ENCODE measurements at regions not wholly inside any gene's neighbourhood (a gene's known extent, or its start where the extent isn't known, plus 50 kb on each side); places are given as distances from the start of the nearest gene placed in this dataset.

- no peak for DNase-seq
- no peaks in the 10 kb centered on the region for H3K36me3 ChIP-seq
- H3K4me3 ChIP-seq, result no peak overlapping the region
- H3K9me3 ChIP-seq, result no peaks in the 10 kb centered on the region
- H3K27me3 ChIP-seq, result no peaks in the 10 kb centered on the region
These were observed 553.7 kb downstream of the TAFA4 start for GRCh38 chr3:68378631-68379030.

- DNase-seq, result no peak
- no peaks in the 10 kb centered on the region for H3K27me3 ChIP-seq
- no peaks in the 10 kb centered on the region for H3K9me3 ChIP-seq
- no peak overlapping the region for H3K4me3 ChIP-seq
- no peaks in the 10 kb centered on the region for H3K36me3 ChIP-seq
These were observed 558.6 kb downstream of the TAFA4 start for GRCh38 chr3:68373727-68374126.

GRCh38 chr3:68363796-68364195, 568.6 kb downstream of the TAFA4 start:
- H3K9me3 ChIP-seq, result no peaks in the 10 kb centered on the region
- no peak for DNase-seq
- H3K4me3 ChIP-seq, result no peak overlapping the region
- H3K36me3 ChIP-seq, result no peaks in the 10 kb centered on the region
- H3K27me3 ChIP-seq, result no peaks in the 10 kb centered on the region

- H3K9me3 ChIP-seq, result no peaks in the 10 kb centered on the region
- no peaks in the 10 kb centered on the region for H3K27me3 ChIP-seq
- H3K36me3 ChIP-seq, result no peaks in the 10 kb centered on the region
- H3K4me3 ChIP-seq, result no peak overlapping the region
- no peak for DNase-seq
These were observed 571.9 kb downstream of the TAFA4 start for GRCh38 chr3:68360492-68360891.

GRCh38 chr3:68345781-68346180, 586.6 kb downstream of the TAFA4 start:
- no peak for DNase-seq
- no peak overlapping the region for H3K4me3 ChIP-seq
- H3K9me3 ChIP-seq, result no peaks in the 10 kb centered on the region
- no peaks in the 10 kb centered on the region for H3K27me3 ChIP-seq
- H3K36me3 ChIP-seq, result no peaks in the 10 kb centered on the region

- no peaks in the 10 kb centered on the region for H3K27me3 ChIP-seq
- H3K4me3 ChIP-seq, result no peak overlapping the region
- no peaks in the 10 kb centered on the region for H3K36me3 ChIP-seq
- no peaks in the 10 kb centered on the region for H3K9me3 ChIP-seq
- DNase-seq, result no peak
These were observed 589.9 kb downstream of the TAFA4 start for GRCh38 chr3:68342426-68342825.

- no peaks in the 10 kb centered on the region for H3K27me3 ChIP-seq
- no peaks in the 10 kb centered on the region for H3K36me3 ChIP-seq
- no peak overlapping the region for H3K4me3 ChIP-seq
- no peaks in the 10 kb centered on the region for H3K9me3 ChIP-seq
- DNase-seq, result no peak
These were observed 596.3 kb downstream of the TAFA4 start for GRCh38 chr3:68336042-68336441.

GRCh38 chr3:68334367-68334986, 597.9 kb downstream of the TAFA4 start:
- Histone ChIP-seq H3K36me3 (no peaks in the 10 kb centered on the region), H3K27me3 (no peaks in the 10 kb centered on the region), H3K9me3 (no peaks in the 10 kb centered on the region), H3K4me3 (no peak overlapping the region)
- no peak for DNase-seq

GRCh38 chr3:68328049-68328448, 604.3 kb downstream of the TAFA4 start:
- Histone ChIP-seq H3K36me3 (no peaks in the 10 kb centered on the region), H3K4me3 (no peak overlapping the region), H3K27me3 (no peaks in the 10 kb centered on the region), H3K9me3 (no peaks in the 10 kb centered on the region)
- DNase-seq, result no peak

- Histone ChIP-seq H3K9me3 (no peaks in the 10 kb centered on the region), H3K4me3 (no peak overlapping the region), H3K36me3 (no peaks in the 10 kb centered on the region), H3K27me3 (no peaks in the 10 kb centered on the region)
- DNase-seq, result no peak
These were observed 616.4 kb downstream of the TAFA4 start for GRCh38 chr3:68315964-68316363.

GRCh38 chr3:68315546-68315945, 616.8 kb downstream of the TAFA4 start:
- no peak for DNase-seq
- Histone ChIP-seq H3K27me3 (no peaks in the 10 kb centered on the region), H3K36me3 (no peaks in the 10 kb centered on the region), H3K4me3 (no peak overlapping the region), H3K9me3 (no peaks in the 10 kb centered on the region)

- no peaks in the 10 kb centered on the region for H3K36me3 ChIP-seq
- H3K27me3 ChIP-seq, result no peaks in the 10 kb centered on the region
- no peaks in the 10 kb centered on the region for H3K9me3 ChIP-seq
- H3K4me3 ChIP-seq, result no peak overlapping the region
- no peak for DNase-seq
These were observed 625.8 kb downstream of the TAFA4 start for GRCh38 chr3:68306571-68306970.

GRCh38 chr3:68295457-68295856, 636.9 kb downstream of the TAFA4 start:
- DNase-seq, result no peak
- H3K36me3 ChIP-seq, result no peaks in the 10 kb centered on the region
- no peak overlapping the region for H3K4me3 ChIP-seq
- H3K9me3 ChIP-seq, result no peaks in the 10 kb centered on the region
- no peaks in the 10 kb centered on the region for H3K27me3 ChIP-seq

GRCh38 chr3:68290333-68290732, 635.9 kb upstream of the SUCLG2 start:
- DNase-seq, result no peak
- no peaks in the 10 kb centered on the region for H3K9me3 ChIP-seq
- no peaks in the 10 kb centered on the region for H3K27me3 ChIP-seq
- no peaks in the 10 kb centered on the region for H3K36me3 ChIP-seq
- H3K4me3 ChIP-seq, result no peak overlapping the region

- no peak overlapping the region for H3K4me3 ChIP-seq
- H3K9me3 ChIP-seq, result no peaks in the 10 kb centered on the region
- DNase-seq, result no peak
- no peaks in the 10 kb centered on the region for H3K27me3 ChIP-seq
- no peaks in the 10 kb centered on the region for H3K36me3 ChIP-seq
These were observed 633.7 kb upstream of the SUCLG2 start for GRCh38 chr3:68288085-68288484.

GRCh38 chr3:68287101-68287500, 632.7 kb upstream of the SUCLG2 start:
- H3K4me3 ChIP-seq, result no peak overlapping the region
- no peaks in the 10 kb centered on the region for H3K9me3 ChIP-seq
- H3K27me3 ChIP-seq, result no peaks in the 10 kb centered on the region
- DNase-seq, result no peak
- no peaks in the 10 kb centered on the region for H3K36me3 ChIP-seq

GRCh38 chr3:68274286-68274685, 619.9 kb upstream of the SUCLG2 start:
- no peaks in the 10 kb centered on the region for H3K27me3 ChIP-seq
- DNase-seq, result no peak
- H3K4me3 ChIP-seq, result no peak overlapping the region
- no peaks in the 10 kb centered on the region for H3K9me3 ChIP-seq
- no peaks in the 10 kb centered on the region for H3K36me3 ChIP-seq

- Histone ChIP-seq H3K27me3 (no peaks in the 10 kb centered on the region), H3K9me3 (no peaks in the 10 kb centered on the region), H3K36me3 (no peaks in the 10 kb centered on the region), H3K4me3 (no peak overlapping the region)
- no peak for DNase-seq
These were observed 616.7 kb upstream of the SUCLG2 start for GRCh38 chr3:68271145-68271544.

All from MG63 (cell line).